ENCODE measurements at regions not wholly inside any gene's neighbourhood (a gene's known extent, or its start where the extent isn't known, plus 50 kb on each side); places are given as distances from the start of the nearest gene placed in this dataset.

- no peak for TF ChIP-seq CTCF (IDR thresholded peaks at IDR 0.05)
- TF ChIP-seq EP300 (IDR thresholded peaks at IDR 0.05; ENCODE audit: low read depth) = no peak
Observed at GRCh38 chr4:146098978-146099377, 76.5 kb upstream of the LSM6 start.
